GM12872 (cell line): ENCODE measurements at regions not wholly inside any gene's neighbourhood (a gene's known extent, or its start where the extent isn't known, plus 50 kb on each side); places are given as distances from the start of the nearest gene placed in this dataset.

Experiments used
- CTCF ChIP-seq: IDR thresholded peaks from 3 replicates; pipeline ENCODE4 v1.5.1; 2011; ENCODE audit warnings: low read depth, mild to moderate bottlenecking, low read length, moderate library complexity; ENCODE audit not compliant: insufficient read depth

- no peak for TF ChIP-seq CTCF
These were observed 350.1 kb upstream of the HSF2 start for GRCh38 chr6:122049341-122049740.

DNA sequence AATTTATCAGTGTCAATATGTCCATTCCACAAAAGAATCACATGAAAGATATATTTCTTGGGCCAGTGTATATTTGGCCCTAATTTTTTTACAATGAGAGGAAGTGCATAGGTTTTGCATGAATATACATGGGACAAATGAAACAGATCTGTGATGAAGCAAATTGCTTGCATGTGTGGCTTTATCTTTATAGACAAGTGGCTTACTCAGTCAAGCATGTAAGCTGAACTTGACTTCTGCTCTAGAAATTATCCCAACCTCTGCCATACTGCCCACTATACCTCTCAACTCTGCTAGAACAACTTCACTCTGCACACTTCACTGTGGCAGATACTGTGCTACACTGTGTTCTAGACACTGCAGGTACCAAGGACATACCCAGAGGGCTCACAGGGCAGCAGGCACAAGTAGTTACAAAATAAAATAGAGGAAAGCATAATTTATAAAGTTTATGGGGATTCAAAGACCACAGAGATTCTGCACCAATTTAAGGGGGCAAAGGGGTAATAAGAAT lies 349.2 kb upstream of the HSF2 start:
- TF ChIP-seq CTCF: no peak

GRCh38 chr6:122052346-122052900 lies 347.0 kb upstream of the HSF2 start:
- no peak for TF ChIP-seq CTCF

- TF ChIP-seq CTCF: no peak
These were observed 339.5 kb upstream of the HSF2 start for GRCh38 chr6:122059918-122060317.

DNA sequence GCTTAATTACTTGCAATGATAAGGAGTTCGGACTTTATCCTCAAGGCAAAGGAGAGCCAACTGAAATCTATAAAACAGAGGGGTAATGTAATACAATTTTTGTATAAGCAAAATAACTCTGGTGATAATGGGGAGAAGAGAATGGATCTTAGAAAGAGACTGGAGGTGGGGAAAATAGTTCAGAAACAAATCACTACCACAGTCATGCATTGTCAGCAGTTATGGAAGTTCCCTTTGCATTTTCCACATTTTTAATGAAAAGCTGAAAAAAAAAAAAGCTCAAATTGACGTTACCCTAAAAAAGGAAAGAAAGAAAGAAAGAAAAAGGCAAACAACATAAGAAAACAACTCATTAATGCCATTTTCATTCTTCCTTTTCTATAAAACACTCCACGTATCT lies 337.6 kb upstream of the HSF2 start:
- no peak for TF ChIP-seq CTCF

DNA sequence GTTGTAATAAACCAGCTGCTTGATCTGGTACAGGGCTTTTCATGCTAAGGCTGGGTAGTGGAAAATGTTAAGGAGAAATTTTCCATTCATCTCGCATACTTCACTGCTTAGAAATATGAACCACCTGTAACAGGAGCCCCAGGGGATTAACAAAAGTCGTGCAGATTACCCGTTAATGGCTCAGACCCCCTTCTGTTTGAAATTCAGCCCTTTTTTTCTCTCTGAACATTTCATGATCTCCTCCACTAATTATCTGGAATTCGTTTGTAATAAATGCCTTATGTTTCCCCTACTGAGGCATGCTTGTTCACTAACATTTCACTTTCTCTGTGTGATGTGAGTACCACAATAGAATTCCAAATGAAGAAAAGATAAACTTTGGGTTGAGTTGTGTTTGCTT lies 336.4 kb upstream of the HSF2 start:
- TF ChIP-seq CTCF: no peak

DNA sequence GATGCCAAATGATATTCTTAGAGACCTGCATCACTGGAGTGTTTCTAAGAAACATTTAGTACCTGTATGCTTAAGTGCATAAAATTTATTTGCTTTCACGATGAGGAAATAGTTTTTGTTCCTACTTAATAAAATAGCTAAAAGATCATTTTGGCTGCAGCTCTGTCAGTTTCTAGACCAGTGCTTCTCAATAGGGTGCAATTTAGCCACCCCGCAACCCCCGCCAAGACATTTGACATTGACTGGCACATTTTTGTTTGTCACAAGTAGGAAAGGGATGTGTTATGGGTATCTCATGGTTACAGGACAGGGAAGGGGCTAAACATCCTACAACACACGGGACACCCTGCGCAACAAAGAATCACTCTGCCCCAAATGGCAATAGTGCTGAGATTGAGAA lies 335.7 kb upstream of the HSF2 start:
- TF ChIP-seq CTCF: no peak

DNA sequence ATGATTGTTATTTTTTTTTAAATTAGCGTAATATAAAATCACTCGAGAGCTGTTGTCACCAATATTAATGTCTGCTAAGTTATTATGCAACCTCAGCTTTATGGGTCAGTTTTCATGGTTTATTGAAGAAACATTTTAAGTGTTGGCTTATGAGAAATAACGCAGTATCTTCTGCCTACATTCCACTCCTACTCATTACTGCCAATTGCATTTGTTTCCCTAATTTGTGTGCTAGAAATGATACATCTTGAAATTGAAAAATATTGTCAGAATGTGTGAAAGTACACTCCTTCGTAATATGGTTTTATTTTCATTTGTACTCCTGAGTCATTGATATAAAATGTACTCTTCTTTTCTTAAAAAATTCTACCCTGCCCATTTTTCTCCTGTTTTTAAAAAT lies 333.3 kb upstream of the HSF2 start:
- TF ChIP-seq CTCF: no peak
